Keratinocyte (primary cell): ENCODE measurements at regions not wholly inside any gene's neighbourhood (a gene's known extent, or its start where the extent isn't known, plus 50 kb on each side); places are given as distances from the start of the nearest gene placed in this dataset.

ENCODE experiments used
- DNase-seq: peaks from one replicate; pipeline ENCODE4 v3.0.0-alpha.2; 2011; ENCODE audit warnings: low read depth, missing footprints, low spot score
- FAIRE-seq: peaks from 2 replicates; lab custom pipeline; 2011; peaks lifted over from hg19 to GRCh38; lab: Jason Lieb, UNC
- H2AFZ ChIP-seq: 2 replicates; pipeline ENCODE4 v1.6.0; 2012; ENCODE audit warnings: low read length, control low read depth, inconsistent platforms; ENCODE audit not compliant: control insufficient read depth
- H3K27ac ChIP-seq: 2 replicates; pipeline ENCODE4 v1.5.1; 2011; ENCODE audit warnings: low read length; ENCODE audit not compliant: control insufficient read depth, insufficient read depth
- H3K27me3 ChIP-seq: 3 replicates; pipeline ENCODE4 v1.6.0; 2011; ENCODE audit warnings: low read length; ENCODE audit not compliant: control insufficient read depth, insufficient read depth; ENCODE audit errors: extremely low read depth
- H3K36me3 ChIP-seq, 2 experiments: 2 replicates in 1 of 2; 3 replicates in 1 of 2; pipeline ENCODE4 v1.5.1; 2011; ENCODE audit warnings: low read length in 2 of 2, mild to moderate bottlenecking in 1 of 2; ENCODE audit not compliant: control insufficient read depth in 2 of 2, insufficient read depth in 2 of 2; ENCODE audit errors: extremely low read depth in 1 of 2
- H3K4me1 ChIP-seq: 3 replicates; pipeline ENCODE4 v1.5.1; 2011; ENCODE audit warnings: low read length; ENCODE audit not compliant: control insufficient read depth, insufficient read depth; ENCODE audit errors: extremely low read depth
- H3K4me2 ChIP-seq: 3 replicates; pipeline ENCODE4 v1.6.0; 2011; ENCODE audit warnings: low read depth, low read length; ENCODE audit not compliant: control insufficient read depth, insufficient read depth; ENCODE audit errors: extremely low read depth
- H3K4me3 ChIP-seq, 3 experiments: fragments of 200-600 bp in 1 of 3; sonication (generic) in 1 of 3; 2 replicates in 2 of 3; 3 replicates in 1 of 3; pipeline ENCODE4 v1.5.1; 2011 to 2016; ENCODE audit warnings: low read length in 3 of 3, mild to moderate bottlenecking in 3 of 3, control low read depth in 2 of 3, inconsistent platforms in 1 of 3, low read depth in 1 of 3, mixed read lengths in 1 of 3, mixed run types in 1 of 3, moderate library complexity in 1 of 3; ENCODE audit not compliant: control insufficient read depth in 2 of 3, insufficient read depth in 2 of 3; ENCODE audit errors: extremely low read depth in 1 of 3
- H3K79me2 ChIP-seq: 2 replicates; pipeline ENCODE4 v1.6.0; 2012; ENCODE audit warnings: low read length; ENCODE audit not compliant: control insufficient read depth, insufficient read depth
- H3K9ac ChIP-seq: 3 replicates; pipeline ENCODE4 v1.6.0; 2011; ENCODE audit warnings: low read length; ENCODE audit not compliant: control insufficient read depth, insufficient read depth; ENCODE audit errors: extremely low read depth
- H3K9me1 ChIP-seq: 3 replicates; pipeline ENCODE4 v1.6.0; 2011; ENCODE audit warnings: low read length; ENCODE audit not compliant: control insufficient read depth, insufficient read depth; ENCODE audit errors: extremely low read depth
- H3K9me3 ChIP-seq: 2 replicates; pipeline ENCODE4 v1.5.1; 2012; ENCODE audit warnings: low read depth, low read length; ENCODE audit not compliant: control insufficient read depth
- H4K20me1 ChIP-seq: 3 replicates; pipeline ENCODE4 v1.6.0; 2011; ENCODE audit warnings: low read length; ENCODE audit not compliant: control insufficient read depth, insufficient read depth; ENCODE audit errors: extremely low read depth
- EZH2 ChIP-seq: IDR thresholded peaks from one replicate; pipeline ENCODE4 v1.6.1; 2012; ENCODE audit warnings: inconsistent platforms, mild to moderate bottlenecking, low read length, moderate library complexity
- dilution Hi-C: fragments of 300-500 bp; cut with MboI; formaldehyde crosslinking; loops from one replicate; pipeline ENCODE4 v1.7.0; 2020; ENCODE audit warnings: low sequenced_read_pairs; ENCODE audit not compliant: extremely low pct_ligation_motif_present
- TF ChIP-seq, protein P1 (sequence below), 3 experiments: IDR thresholded peaks in 1 of 3; conservative IDR thresholded peaks in 1 of 3; optimal IDR thresholded peaks in 1 of 3; 2 replicates in 2 of 3; 3 replicates in 1 of 3; pipeline versions ENCODE3 to v1.5.1; 2011; ENCODE audit warnings: low read length in 3 of 3, mild to moderate bottlenecking in 3 of 3, moderate library complexity in 2 of 3, control low read depth in 1 of 3, inconsistent platforms in 1 of 3; ENCODE audit not compliant: insufficient read depth in 2 of 3; ENCODE audit errors: extremely low read depth in 1 of 3

DNA sequence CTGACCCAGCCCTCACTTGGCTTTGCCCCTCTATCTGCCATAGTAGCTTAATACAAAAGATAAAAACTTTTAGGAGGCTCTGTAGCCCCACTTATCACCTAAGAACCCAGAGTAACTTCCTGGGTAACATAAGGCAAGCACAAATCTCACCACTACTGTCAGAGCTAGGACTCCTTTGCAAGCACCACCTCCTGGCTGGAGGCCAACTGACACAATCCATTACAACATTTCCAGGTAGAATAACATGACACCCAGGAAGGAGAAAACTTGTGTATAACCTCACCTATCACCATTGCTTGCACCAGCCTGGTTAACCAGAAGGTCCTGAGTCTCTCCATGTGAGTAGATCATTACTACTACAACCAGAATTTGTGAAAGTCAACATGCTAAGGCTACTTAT lies 230.0 kb downstream of the TUSC7 start:
- no peak for DNase-seq
- FAIRE-seq = no peak
- no peak overlapping the region for H3K27ac ChIP-seq
- no peak for TF ChIP-seq EZH2
- TF ChIP-seq, protein P1, sequence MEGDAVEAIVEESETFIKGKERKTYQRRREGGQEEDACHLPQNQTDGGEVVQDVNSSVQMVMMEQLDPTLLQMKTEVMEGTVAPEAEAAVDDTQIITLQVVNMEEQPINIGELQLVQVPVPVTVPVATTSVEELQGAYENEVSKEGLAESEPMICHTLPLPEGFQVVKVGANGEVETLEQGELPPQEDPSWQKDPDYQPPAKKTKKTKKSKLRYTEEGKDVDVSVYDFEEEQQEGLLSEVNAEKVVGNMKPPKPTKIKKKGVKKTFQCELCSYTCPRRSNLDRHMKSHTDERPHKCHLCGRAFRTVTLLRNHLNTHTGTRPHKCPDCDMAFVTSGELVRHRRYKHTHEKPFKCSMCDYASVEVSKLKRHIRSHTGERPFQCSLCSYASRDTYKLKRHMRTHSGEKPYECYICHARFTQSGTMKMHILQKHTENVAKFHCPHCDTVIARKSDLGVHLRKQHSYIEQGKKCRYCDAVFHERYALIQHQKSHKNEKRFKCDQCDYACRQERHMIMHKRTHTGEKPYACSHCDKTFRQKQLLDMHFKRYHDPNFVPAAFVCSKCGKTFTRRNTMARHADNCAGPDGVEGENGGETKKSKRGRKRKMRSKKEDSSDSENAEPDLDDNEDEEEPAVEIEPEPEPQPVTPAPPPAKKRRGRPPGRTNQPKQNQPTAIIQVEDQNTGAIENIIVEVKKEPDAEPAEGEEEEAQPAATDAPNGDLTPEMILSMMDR (optimal IDR thresholded peaks at IDR 0.05 in 1 of 3, IDR thresholded peaks at IDR 0.05 in 1 of 3, conservative IDR thresholded peaks at IDR 0.05 in 1 of 3; ENCODE audit: extremely low read depth in 1 of 3, insufficient read depth in 2 of 3, low read length in 3 of 3) = no peak
- no peak overlapping the region for H3K9ac ChIP-seq
- no peaks in the 10 kb centered on the region for H3K36me3 ChIP-seq
- H3K79me2 ChIP-seq = no peaks in the 10 kb centered on the region
- H3K9me1 ChIP-seq = no peaks in the 10 kb centered on the region
- dilution Hi-C loops = no loop called here
- no peak overlapping the region for H3K4me3 ChIP-seq
- no peaks in the 10 kb centered on the region for H3K4me1 ChIP-seq
- H3K9me3 ChIP-seq = peaks cover 3% of the 10 kb centered on the region
- no peaks in the 10 kb centered on the region for H4K20me1 ChIP-seq
- H3K27me3 ChIP-seq = no peaks in the 10 kb centered on the region
- no peak overlapping the region for H2AFZ ChIP-seq
- H3K4me2 ChIP-seq = no peak overlapping the region

DNA sequence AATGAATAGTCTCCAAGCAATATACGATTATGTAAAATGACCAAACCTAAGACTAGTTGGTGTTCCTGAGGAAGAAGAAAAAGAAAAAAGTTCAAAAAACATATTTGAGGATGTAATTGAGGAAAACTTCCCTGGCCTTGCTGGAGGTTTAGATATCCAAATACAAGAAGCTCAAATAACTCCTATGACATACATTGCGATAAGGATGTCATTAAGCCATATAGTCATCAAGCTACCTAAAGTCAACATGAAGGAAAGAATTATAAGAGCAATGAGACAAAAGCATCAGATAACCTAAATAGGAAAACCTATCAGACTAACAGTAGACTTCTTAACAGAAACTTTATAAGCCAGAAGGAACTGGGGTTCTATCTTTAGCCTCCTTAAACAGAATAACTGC lies 231.1 kb downstream of the TUSC7 start:
- TF ChIP-seq EZH2 = no peak
- TF ChIP-seq, protein P1 (optimal IDR thresholded peaks at IDR 0.05 in 1 of 3, IDR thresholded peaks at IDR 0.05 in 1 of 3, conservative IDR thresholded peaks at IDR 0.05 in 1 of 3; ENCODE audit: extremely low read depth in 1 of 3, insufficient read depth in 2 of 3, low read length in 3 of 3) = no peak
- DNase-seq (no peak), FAIRE-seq (no peak)
- no peaks in the 10 kb centered on the region for H3K4me1 ChIP-seq
- dilution Hi-C loops = no loop called here
- no peaks in the 10 kb centered on the region for H3K36me3 ChIP-seq
- no peak overlapping the region for H3K4me2 ChIP-seq
- H3K79me2 ChIP-seq = no peaks in the 10 kb centered on the region
- no peaks in the 10 kb centered on the region for H4K20me1 ChIP-seq
- no peak overlapping the region for H3K9ac ChIP-seq
- H3K9me1 ChIP-seq = no peaks in the 10 kb centered on the region
- no peak overlapping the region for H2AFZ ChIP-seq
- no peak overlapping the region for H3K27ac ChIP-seq
- no peaks in the 10 kb centered on the region for H3K27me3 ChIP-seq
- H3K4me3 ChIP-seq = no peak overlapping the region
- H3K9me3 ChIP-seq = peaks cover 3% of the 10 kb centered on the region
